HG03066 (cell line): ENCODE measurements at regions not wholly inside any gene's neighbourhood (a gene's known extent, or its start where the extent isn't known, plus 50 kb on each side); places are given as distances from the start of the nearest gene placed in this dataset.
"Not testable (repeated sequence)": the region's sequence is repeated elsewhere in the genome, so short reads cannot be mapped to it uniquely, and the experiment has no call there.

Experiments
- ATAC-seq: cut with Tn5 transposase; IDR thresholded peaks from one replicate; pipeline ENCODE4 v1.9.1; 2021; ENCODE audit warnings: low read depth; ENCODE audit not compliant: unreplicated experiment

DNA sequence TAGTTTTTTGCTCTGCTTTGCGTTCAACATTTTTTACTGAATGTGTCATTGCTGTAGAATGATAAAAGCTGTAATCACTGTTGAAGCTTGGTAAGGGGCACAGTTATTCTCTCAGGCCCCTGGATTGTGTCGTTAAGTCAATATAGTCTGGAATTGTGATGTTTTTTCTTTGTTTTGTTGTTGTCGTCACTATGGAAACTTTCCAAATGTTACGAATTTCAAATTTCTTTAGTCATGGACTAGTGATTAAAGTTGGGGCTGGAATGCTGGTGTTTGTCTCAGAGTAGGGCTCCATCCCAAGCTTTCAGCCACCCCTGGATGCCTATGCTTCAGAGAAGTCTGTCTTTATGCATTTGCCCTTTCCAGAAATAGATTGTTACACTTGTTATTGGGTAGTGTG is 287.2 kb downstream of the CDH19 start:
- ATAC-seq, result no peak

DNA sequence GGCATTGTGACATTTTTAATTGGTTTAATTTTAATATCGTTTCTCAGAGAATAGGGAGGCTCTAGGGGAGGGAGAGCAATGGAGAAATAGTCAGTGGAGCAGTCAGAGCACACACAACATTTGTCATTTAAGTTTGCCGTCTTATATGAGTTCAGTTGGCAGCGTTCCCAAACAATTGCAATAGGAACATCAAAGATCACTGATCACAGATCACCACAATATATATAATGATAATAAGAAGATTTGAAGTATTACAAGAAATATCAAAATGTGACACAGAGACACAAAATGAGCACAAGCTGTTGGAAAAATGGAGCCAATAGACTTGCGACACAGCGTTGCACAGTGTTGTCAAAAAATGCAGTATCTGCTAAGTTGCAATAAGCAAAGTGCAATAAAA is 303.7 kb downstream of the CDH19 start:
- no peak for ATAC-seq

DNA sequence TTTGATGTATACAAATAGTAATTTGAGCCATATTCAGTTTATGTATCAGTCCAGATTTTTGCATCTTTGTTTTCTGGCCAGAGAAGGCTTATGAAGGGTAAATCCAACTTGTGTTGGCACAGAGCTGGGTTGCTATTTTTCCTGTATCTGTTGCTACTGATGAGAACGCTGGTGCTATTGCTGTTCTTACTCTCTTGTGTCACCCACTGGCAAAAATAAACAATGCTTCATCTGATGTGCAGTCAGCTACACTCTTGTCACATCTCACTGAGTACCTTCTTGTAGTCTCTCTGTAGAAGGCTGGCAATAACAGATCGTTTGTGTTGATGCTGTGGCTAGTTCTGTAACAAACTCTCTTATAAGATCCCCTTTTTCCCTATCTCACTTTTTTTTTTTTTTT is 323.4 kb downstream of the CDH19 start:
- ATAC-seq, result no peak

DNA sequence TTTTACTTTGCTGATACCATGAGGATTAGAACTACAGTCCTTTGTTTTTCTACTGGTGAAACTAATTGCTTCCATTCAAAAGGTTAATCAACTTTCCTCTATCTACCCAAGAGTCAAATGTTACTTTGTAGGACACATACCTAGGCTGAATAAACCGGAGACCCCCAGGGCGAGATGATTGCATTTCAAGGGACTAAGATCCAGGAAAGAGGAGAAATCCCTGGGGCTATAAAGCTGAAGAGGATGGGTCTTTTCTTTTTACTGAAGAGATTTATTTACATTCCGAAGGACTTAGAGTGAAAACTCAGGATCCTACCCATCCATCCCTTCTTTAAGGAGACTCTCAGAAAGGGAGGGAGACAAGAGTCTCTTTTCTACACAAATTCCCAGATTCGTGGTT is 331.9 kb downstream of the CDH19 start:
- no peak for ATAC-seq

DNA sequence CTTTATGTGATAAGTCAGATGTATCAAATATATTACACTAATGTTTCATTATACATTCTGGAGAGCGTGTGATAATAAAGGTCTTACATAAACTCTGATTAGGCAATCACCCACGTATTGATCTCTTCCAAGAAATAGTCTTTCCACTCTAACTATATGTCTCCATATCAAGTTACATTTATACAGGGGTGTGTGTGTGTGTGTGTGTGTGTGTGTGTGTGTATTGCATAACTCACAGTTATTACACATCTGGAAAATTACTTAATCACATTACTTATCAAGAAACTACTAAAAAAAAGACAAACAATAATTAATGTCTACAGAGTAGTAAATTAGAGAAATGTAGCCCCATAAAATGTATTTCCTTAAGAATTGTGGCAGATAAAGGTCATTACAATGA is 339.8 kb downstream of the CDH19 start:
- ATAC-seq, result no peak

DNA sequence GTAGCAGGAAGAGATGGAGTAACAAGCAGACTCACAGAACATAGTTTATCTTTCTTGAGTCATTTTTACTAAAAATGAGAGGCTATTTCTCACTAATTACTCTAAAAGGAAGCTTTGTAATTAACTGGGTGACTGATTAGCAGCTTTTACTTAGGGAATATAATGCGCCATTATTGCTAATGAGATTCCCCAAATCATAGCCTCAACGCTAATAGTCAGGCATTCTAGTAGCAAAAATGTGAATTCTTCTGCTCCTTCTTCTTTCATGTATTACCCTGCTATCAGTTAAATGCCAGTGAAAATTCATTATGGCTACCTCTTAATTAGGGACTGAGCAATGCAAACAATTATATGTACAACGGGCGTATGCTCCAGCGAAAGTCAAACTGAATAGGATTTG is 349.8 kb downstream of the CDH19 start:
- ATAC-seq, result no peak

DNA sequence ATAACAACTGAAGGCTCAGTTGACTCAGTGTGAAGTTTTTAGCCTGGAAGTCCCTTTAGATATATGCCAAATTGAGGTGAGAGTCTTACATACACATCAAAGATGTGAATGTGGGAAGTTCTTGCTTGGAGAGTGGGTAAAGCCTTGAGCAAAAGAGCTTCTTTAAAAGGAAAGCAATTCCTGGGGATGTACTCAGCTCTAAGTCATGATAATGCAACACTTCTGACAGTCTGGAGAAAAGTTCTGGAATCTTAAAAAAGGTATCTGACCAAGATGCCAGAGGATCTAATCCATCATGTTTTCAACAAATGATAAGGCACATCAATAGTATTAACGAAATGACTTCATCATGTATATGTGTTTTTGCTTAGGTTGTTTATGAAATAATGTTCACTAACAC is 351.2 kb downstream of the CDH19 start:
- no peak for ATAC-seq

DNA sequence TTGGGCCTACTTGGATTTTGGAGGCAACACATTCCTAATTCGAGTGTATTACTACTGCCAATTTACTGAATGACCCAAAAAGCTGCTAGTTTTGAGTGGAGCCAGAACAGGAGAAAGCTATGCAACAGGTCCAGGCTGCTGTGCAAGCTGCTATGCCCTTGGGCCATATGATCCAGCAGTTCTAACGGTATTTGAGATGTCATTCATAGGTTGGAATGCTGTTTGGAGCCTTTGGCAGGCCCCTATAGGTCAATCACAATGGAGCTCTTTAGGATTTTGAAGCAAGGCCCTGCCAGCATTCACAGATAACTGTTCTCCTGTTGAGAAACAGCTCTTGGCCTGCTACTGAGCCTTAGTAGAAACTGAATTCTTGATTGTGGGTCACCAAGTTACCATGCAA is 368.7 kb downstream of the CDH19 start:
- no peak for ATAC-seq

DNA sequence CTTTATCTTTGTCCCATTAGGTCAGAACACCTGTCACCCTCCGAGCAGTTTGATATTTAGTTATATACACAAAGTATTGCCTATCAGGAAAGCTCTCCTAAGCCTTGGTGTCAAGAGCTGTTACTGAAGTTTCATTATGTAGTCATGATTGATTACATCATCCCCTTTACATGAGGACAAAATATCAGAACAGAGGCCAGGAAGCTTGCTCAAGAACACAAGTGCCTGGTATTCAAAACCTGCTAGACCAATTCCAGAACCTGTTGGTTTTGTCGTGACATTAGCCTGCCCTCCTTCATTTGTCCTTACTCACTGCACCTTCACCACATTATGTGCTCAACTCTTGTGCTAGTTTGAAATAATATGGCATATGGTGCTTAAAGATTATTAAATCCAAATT is 377.1 kb downstream of the CDH19 start:
- no peak for ATAC-seq

DNA sequence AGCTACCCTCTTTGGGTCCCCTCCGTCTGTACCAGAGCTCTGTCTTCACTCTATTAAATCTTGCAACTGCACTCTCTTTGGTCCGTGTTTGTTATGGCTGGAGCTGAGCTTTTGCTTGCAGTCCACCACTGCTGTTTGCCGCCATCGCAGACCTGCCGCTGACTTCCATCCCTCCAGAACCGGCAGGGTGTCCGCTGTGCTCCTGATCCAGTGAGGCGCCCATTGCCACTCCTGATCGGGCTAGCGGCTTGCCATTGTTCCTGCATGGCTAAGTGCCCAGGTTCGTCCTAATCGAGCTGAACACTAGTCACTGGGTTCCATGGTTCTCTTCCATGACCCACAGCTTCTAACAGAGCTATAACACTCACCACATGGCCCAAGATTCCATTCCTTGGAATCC is 380.6 kb downstream of the CDH19 start:
- ATAC-seq, result not testable (repeated sequence)

DNA sequence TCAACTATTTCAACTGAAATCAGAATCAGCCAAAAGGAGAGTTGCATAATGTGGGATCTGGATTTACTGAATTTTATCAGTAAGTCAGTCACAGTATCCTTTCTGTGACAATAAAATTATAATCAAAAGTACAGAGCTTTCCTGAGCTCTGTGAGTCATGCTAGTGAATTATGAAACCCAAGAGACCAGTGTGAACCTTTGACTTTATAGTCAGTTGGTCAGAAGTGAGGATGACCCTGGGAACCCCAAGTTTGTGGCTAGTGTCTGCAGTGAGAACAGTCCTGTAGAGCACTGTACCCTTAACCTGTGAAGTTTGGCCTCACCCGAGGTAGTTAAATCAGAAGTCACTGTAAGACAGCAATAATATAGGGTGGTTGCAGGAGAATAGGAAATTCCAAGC is 381.7 kb downstream of the CDH19 start:
- ATAC-seq, result no peak

DNA sequence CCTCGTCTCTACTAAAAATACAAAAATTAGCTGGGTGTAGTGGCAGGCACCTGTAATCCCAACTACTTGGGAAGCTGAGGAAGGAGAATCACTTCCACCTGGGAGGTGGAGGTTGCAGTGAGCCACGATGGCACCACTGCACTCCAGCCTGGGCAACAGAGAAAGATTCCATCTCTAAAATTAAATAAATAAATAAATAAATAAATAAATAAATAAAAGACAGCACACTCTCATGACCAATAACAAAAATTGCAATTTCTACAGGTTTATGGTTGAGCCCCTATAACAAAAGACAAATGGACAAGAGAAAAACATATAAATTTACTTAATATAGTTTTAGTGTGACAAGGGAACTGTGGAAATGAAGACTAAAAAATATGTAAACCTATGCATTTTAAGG is 384.1 kb downstream of the CDH19 start:
- ATAC-seq, result no peak

DNA sequence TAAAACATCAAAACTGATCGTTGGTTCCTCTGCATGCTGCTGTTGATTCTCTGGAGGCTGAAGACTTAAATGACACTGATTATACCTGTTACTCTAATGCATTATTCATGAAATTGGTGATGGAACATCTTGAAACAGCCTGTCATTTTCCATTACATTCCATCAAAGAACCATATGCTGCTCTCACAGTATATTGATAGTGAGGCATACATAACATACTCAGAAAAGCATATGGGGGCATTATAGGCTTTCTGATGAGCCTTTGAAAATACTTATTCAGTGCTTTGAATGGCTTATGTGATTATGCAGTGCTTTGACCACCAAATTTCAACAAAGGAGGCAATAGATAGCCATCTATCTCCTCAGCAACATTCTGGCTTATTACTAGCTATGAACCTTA is 392.1 kb downstream of the CDH19 start:
- ATAC-seq, result no peak

DNA sequence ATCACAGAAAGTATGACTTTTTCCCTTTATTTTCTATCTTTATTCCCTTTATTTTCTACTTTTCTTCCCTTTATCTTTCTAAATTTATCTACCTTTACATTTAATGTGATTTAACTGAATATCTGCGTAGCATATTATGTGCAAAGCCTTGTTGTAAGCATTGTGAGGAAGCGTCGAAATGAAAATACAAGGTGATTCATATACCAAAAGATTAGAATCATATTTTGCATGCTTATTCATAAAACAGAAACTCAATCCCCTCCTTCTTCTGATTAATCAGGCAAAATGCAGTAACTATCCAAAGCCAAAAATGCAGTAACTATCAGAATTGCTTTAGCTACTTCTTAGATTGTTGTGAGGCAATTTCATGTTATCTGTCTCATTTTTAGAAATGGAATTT is 393.0 kb downstream of the CDH19 start:
- no peak for ATAC-seq

DNA sequence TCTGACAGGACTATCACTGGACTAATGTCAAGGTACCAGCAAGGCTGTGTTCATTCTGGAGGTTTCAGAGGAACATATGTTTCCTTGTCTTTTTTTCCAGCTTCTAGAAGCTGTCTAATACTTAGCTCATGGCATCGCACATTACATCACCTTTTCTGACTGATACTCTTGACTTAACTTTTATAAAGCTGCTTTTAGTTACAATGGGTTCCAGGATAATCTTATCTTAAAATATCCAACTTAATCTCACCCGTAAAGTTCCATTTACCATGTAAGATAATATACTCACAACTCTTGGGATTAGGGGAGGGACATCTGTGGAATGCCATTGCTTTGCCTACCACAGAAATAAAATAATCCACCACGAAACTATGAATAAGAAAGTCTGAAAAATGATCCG is 394.2 kb downstream of the CDH19 start:
- no peak for ATAC-seq

DNA sequence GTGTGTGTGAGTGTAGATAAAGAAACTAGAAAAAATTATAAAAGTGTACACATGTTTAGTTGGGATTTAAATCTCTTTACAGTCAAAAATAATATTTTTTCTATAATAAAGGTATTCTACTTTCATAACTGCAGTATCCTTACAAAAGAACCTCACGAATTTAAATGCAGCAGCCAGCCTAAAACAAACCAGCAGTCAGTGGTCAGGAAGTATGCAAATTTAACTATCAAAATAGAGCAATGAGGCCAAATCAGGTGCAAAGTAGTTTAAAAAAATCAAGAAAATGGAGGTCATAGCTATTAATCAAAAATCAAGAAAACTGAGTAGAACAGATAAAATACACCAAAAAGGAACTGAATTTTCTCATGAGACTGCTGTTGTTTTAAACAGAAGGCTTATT is 407.1 kb downstream of the CDH19 start:
- ATAC-seq, result no peak

DNA sequence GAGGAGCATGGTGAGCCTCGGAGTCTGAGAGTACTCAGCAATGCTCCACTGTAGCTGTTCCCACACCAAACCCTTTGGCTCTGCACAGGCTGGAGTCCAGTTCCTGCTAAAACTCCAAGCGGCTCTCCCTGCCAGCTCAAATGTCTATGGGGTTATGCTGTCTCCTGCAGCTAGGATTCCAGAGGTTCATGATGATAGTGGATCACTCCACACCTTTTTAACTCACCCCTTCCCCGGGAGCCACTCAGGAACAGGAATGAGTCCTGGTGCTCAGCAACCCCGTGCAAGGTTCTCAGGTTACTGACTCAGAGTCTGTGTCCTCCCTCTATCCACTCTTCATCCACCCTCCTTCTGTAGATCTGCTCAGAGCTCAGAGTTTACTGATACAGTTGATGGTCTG is 410.0 kb downstream of the CDH19 start:
- no peak for ATAC-seq

DNA sequence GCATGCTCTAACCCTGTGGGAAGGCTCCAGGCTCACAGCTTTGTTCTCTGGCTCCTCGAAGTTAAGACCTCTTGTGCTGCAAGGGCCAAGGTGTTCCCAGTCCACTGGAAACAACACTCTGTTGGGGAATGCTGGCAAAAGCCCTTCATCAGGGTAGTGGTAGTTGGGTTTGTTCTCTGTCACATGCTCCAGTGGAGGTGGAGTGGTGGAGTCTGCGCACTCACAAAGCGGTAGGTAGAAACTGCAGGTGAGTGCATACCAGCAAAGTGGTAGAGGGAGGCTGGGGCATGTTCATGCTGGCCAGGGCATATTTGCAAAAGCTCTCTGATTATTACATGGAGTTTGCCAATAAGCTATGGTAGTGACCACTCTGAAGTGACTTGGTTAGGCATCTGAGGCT is 410.5 kb downstream of the CDH19 start:
- no peak for ATAC-seq

DNA sequence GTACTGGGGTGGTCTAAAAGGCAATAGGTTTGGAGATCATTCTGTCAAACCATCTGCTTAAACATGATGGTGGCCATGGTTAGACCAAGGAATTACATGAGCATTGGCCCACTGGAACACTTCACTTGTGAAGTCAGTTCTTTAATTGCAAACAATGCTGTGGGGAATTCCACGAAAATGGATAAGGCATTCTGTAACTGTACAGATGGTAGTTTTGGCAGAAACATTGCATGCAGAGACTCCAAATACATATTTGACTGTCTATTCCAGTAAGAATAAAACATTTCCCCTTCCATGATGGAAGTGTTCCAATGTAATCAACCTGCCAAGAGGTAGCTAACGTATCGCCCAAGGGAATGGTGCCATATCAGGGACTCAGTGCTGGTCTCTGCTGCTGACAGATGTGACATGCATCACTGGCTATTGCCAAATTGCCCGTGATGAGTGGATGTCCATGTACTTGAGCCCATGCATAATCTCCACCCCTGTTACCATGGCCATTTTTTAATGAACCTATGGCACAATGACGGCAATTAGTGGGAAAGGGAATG is 417.9 kb downstream of the CDH7 start:
- no peak for ATAC-seq

DNA sequence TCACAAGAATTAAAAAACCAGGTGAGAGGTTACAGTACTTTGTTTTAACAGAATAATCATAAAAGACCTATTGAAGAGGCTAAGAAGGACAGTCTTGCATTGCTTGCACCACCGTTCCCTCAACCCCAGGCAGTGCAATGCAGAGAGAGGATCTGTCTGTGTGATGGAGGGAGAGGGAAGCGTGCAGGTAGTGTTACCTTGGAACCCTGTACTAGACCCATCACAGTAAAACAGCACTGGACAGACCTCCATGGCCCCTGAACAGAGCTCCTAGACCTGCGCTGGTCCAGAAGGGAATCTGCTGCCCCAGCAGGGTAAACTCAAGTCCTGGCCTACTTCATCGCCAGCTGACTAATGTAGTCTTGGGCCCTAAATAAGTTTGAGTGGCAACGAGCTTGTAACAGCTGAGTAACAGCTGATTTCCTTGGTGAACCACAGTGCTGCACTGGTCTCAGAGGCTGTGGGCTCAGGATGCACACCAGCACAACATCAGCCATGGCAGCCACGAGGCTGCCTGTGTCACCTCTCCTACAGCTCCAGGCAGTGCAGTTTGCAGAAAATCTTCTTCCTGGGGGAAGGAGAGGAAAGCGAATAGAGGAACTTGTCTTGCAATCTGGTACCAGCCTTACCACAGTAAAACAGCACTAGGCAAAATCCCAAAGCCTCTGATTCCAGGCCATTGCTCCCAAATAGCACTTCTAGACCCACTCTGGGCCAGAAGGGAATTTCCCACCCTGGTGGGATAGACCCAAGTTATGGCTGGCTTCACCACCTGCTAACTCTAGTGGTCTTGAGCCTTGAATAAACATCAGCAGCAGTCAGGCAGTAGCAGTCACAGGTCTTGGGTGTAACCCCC is 417.2 kb downstream of the CDH7 start:
- no peak for ATAC-seq

DNA sequence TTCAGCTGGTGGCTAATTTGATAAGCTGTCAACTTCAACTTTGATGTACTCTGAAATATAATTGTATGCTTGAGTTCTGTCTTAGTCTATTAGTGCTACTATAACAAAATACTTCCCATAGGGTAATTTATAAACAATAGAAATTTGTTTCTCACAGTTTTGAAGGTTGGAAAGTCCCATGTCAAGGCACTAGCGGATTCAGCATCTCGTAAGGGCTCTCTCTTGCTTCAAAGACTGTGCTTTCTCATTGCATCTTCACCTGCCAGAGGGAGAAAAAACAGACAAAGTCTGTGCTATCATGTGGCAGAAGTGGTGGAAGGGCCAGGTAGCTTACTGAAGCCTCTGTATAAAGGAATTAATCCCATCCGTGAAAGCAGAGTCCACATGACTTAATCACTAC is 409.2 kb downstream of the CDH7 start:
- no peak for ATAC-seq

DNA sequence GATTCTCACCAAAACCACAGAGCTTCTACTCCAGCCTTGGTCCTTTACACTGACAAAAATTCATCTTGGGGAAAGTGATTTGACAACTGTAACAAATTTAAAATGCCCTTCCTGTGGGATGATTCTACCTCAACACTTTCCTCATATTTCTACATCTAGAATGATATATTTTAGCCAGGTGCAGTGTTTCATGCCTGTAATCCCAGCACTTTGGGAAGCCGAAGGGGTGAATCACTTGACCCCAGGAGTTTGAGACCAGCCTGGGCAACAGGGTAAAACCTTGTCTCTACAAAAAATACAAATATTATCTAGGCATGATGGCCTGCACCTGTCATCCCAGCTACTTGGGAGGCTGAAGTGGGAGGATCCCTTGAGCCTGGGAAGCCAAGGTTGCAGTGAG is 408.6 kb downstream of the CDH7 start:
- no peak for ATAC-seq
